ENCODE measurements at regions not wholly inside any gene's neighbourhood (a gene's known extent, or its start where the extent isn't known, plus 50 kb on each side); places are given as distances from the start of the nearest gene placed in this dataset.

- H3K36me3 ChIP-seq (ENCODE audit: control insufficient read depth, insufficient read depth, low read length), result no peaks in the 10 kb centered on the region
- in situ Hi-C loops (cut with HindIII; ENCODE audit: low pct_unique_long_range_greater_than_20kb, low sequenced_read_pairs) (no loop called here), intact Hi-C loops (cut with micrococcal nuclease; ENCODE audit: unreplicated experiment) (no loop called here)
- no peaks in the 10 kb centered on the region for H3K27me3 ChIP-seq (ENCODE audit: control insufficient read depth, insufficient read depth, low read length)
- POLR2A ChIA-PET, result no interaction called here
- no peaks in the 10 kb centered on the region for H3K4me1 ChIP-seq (ENCODE audit: control insufficient read depth, insufficient read depth, low read length)
- CTCF ChIA-PET, result no interaction called here
- ATAC-seq (no peak), DNase-seq (ENCODE audit: low read depth, low spot score) (no peak)
- H3K9me3 ChIP-seq (ENCODE audit: control insufficient read depth, insufficient read depth, low read depth, low read length), result no peaks in the 10 kb centered on the region
- H3K4me3 ChIP-seq (ENCODE audit: low read depth in 2 of 2, low read length in 2 of 2), result no peak overlapping the region
- H3K27ac ChIP-seq (ENCODE audit: low read length), result no peak overlapping the region
- TF ChIP-seq POLR2AphosphoS5 (IDR thresholded peaks at IDR 0.05; ENCODE audit: low read depth, low read length), result no peak
- BruUV-seq (replicated peaks), result no TSS peak
These were observed 274.9 kb upstream of the SEMA6D start for GRCh38 chr15:47442371-47442770.

- ChIA-PET POLR2A (no interaction called here), CTCF (no interaction called here)
- no TSS peak for BruUV-seq (replicated peaks)
- ATAC-seq, result no peak
- intact Hi-C loops (cut with micrococcal nuclease; ENCODE audit: unreplicated experiment), result no loop called here
- TF ChIP-seq SIN3A (IDR thresholded peaks at IDR 0.05; ENCODE audit: borderline replicate concordance, insufficient read depth, low read depth, low read length), result no peak
- TF ChIP-seq, protein P1, sequence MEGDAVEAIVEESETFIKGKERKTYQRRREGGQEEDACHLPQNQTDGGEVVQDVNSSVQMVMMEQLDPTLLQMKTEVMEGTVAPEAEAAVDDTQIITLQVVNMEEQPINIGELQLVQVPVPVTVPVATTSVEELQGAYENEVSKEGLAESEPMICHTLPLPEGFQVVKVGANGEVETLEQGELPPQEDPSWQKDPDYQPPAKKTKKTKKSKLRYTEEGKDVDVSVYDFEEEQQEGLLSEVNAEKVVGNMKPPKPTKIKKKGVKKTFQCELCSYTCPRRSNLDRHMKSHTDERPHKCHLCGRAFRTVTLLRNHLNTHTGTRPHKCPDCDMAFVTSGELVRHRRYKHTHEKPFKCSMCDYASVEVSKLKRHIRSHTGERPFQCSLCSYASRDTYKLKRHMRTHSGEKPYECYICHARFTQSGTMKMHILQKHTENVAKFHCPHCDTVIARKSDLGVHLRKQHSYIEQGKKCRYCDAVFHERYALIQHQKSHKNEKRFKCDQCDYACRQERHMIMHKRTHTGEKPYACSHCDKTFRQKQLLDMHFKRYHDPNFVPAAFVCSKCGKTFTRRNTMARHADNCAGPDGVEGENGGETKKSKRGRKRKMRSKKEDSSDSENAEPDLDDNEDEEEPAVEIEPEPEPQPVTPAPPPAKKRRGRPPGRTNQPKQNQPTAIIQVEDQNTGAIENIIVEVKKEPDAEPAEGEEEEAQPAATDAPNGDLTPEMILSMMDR (IDR thresholded peaks at IDR 0.05), result no peak
- TF ChIP-seq TCF7L2 (IDR thresholded peaks at IDR 0.05; ENCODE audit: low read depth, low read length), result no peak
- H3K9me3 ChIP-seq (ENCODE audit: control insufficient read depth, insufficient read depth, low read depth, low read length), result no peaks in the 10 kb centered on the region
- H3K27ac ChIP-seq (ENCODE audit: low read length), result no peak overlapping the region
- H3K27me3 ChIP-seq (ENCODE audit: control insufficient read depth, insufficient read depth, low read length), result no peaks in the 10 kb centered on the region
- no peak for DNase-seq (ENCODE audit: low read depth, low spot score)
- in situ Hi-C loops (cut with HindIII; ENCODE audit: low pct_unique_long_range_greater_than_20kb, low sequenced_read_pairs), result no loop called here
- no peak overlapping the region for H3K4me3 ChIP-seq (ENCODE audit: low read depth in 2 of 2, low read length in 2 of 2)
- no peaks in the 10 kb centered on the region for H3K4me1 ChIP-seq (ENCODE audit: control insufficient read depth, insufficient read depth, low read length)
- H3K36me3 ChIP-seq (ENCODE audit: control insufficient read depth, insufficient read depth, low read length), result no peaks in the 10 kb centered on the region
These were observed 273.5 kb upstream of the SEMA6D start for GRCh38 chr15:47443839-47444238.

- Histone ChIP-seq H3K9me3 (ENCODE audit: control insufficient read depth, insufficient read depth, low read depth, low read length) (no peaks in the 10 kb centered on the region), H3K4me3 (ENCODE audit: low read depth in 2 of 2, low read length in 2 of 2) (no peak overlapping the region), H3K27ac (ENCODE audit: low read length) (no peak overlapping the region), H3K4me1 (ENCODE audit: control insufficient read depth, insufficient read depth, low read length) (no peaks in the 10 kb centered on the region), H3K36me3 (ENCODE audit: control insufficient read depth, insufficient read depth, low read length) (no peaks in the 10 kb centered on the region), H3K27me3 (ENCODE audit: control insufficient read depth, insufficient read depth, low read length) (no peaks in the 10 kb centered on the region)
- intact Hi-C loops (cut with micrococcal nuclease; ENCODE audit: unreplicated experiment) (no loop called here), in situ Hi-C loops (cut with HindIII; ENCODE audit: low pct_unique_long_range_greater_than_20kb, low sequenced_read_pairs) (no loop called here)
- TF ChIP-seq POLR2AphosphoS5 (IDR thresholded peaks at IDR 0.05; ENCODE audit: low read depth, low read length) (no peak), SIN3A (IDR thresholded peaks at IDR 0.05; ENCODE audit: borderline replicate concordance, insufficient read depth, low read depth, low read length) (no peak), REST (IDR thresholded peaks at IDR 0.05; ENCODE audit: insufficient read depth in 1 of 2, low read depth in 2 of 2, low read length in 1 of 2) (no peak), TCF7L2 (IDR thresholded peaks at IDR 0.05; ENCODE audit: low read depth, low read length) (no peak)
- TF ChIP-seq, protein P1 (IDR thresholded peaks at IDR 0.05), result no peak
- ATAC-seq (no peak), DNase-seq (ENCODE audit: low read depth, low spot score) (no peak)
- ChIA-PET CTCF (no interaction called here), POLR2A (no interaction called here)
- no TSS peak for BruUV-seq (replicated peaks)
These were observed 271.4 kb upstream of the SEMA6D start for GRCh38 chr15:47445723-47446392.
